B cell (primary cell): ENCODE measurements at regions not wholly inside any gene's neighbourhood (a gene's known extent, or its start where the extent isn't known, plus 50 kb on each side); places are given as distances from the start of the nearest gene placed in this dataset.

Experiments
- ATAC-seq: fragments of 200-7000 bp; cut with Tn5 transposase; one replicate; pipeline ENCODE4 v1.10.0; 2021; ENCODE audit warnings: low read depth, mild to moderate bottlenecking, moderate number of reproducible peaks, moderate library complexity
- CTCF ChIA-PET: fragments of 350-600 bp; sonication (Branson Sonifier 250); formaldehyde crosslinking; loops from one replicate; lab custom pipeline; 2021; ENCODE audit warnings: antibody characterized with exemption, inconsistent platforms; lab: Charles Lee
- POLR2A ChIA-PET: fragments of 350-600 bp; sonication (Branson Sonifier 250); formaldehyde crosslinking; loops from one replicate; lab custom pipeline; 2021; ENCODE audit warnings: antibody characterized with exemption; lab: Charles Lee
- DNase-seq: peaks from one replicate; pipeline ENCODE4 v3.0.0; 2013
- H2AFZ ChIP-seq: 2 replicates; pipeline ENCODE4 v1.6.1; 2012; ENCODE audit warnings: mild to moderate bottlenecking, low read depth, low read length; ENCODE audit not compliant: insufficient read depth, poor library complexity, severe bottlenecking
- H3K27ac ChIP-seq, 2 donors: 1 replicate in 1 of 2; 2 replicates in 1 of 2; pipeline ENCODE4 v1.5.1; 2012 to 2013; ENCODE audit warnings: low read length in 2 of 2, mild to moderate bottlenecking in 2 of 2, moderate library complexity in 1 of 2
- H3K27me3 ChIP-seq, 4 experiments: fragments of 200-600 bp in 1 of 4; sonication (generic) in 1 of 4; replicated peaks in 1 of 4; 1 replicate in 2 of 4; 2 replicates in 2 of 4; pipeline versions ENCODE4 v1.6.1 to v1.7.0; 2013 to 2016; ENCODE audit warnings: low read length in 3 of 4, mild to moderate bottlenecking in 2 of 4, mixed read lengths in 1 of 4, moderate library complexity in 1 of 4; ENCODE audit not compliant: insufficient read depth in 4 of 4, control insufficient read depth in 3 of 4; ENCODE audit errors: control extremely low read depth in 1 of 4
- H3K36me3 ChIP-seq, 2 experiments: replicated peaks in 1 of 2; 1 replicate in 1 of 2; 2 replicates in 1 of 2; pipeline versions ENCODE4 v1.6.1 to v1.7.1; 2013; ENCODE audit warnings: low read length in 1 of 2; ENCODE audit not compliant: insufficient read depth in 2 of 2, control insufficient read depth in 1 of 2; ENCODE audit errors: control extremely low read depth in 1 of 2, extremely low read depth in 1 of 2
- H3K4me1 ChIP-seq, 2 donors: fragments of 200-600 bp in 1 of 2; sonication (generic) in 1 of 2; 1 replicate in 1 of 2; 2 replicates in 1 of 2; pipeline versions ENCODE4 v1.5.1 to v1.6.1; 2013 to 2017; ENCODE audit warnings: low read length in 2 of 2; ENCODE audit not compliant: control insufficient read depth in 2 of 2, insufficient read depth in 2 of 2
- H3K4me2 ChIP-seq: replicated peaks from 2 replicates; pipeline ENCODE3; 2012; ENCODE audit warnings: mild to moderate bottlenecking, low read depth, low read length; ENCODE audit not compliant: poor library complexity, severe bottlenecking
- H3K4me3 ChIP-seq, 5 experiments: fragments of 200-600 bp in 1 of 5; sonication (generic) in 1 of 5; 1 replicate in 3 of 5; 2 replicates in 2 of 5; pipeline versions ENCODE4 v1.5.1 to v1.7.0; 2011 to 2016; ENCODE audit warnings: low read length in 4 of 5, mild to moderate bottlenecking in 4 of 5, low read depth in 2 of 5, control low read depth in 1 of 5, moderate library complexity in 1 of 5; ENCODE audit not compliant: insufficient read depth in 1 of 5; ENCODE audit errors: control extremely low read depth in 1 of 5, extremely low read depth in 1 of 5
- H3K79me2 ChIP-seq: fragments of 200-600 bp; sonication (generic); one replicate; pipeline ENCODE4 v1.6.0; 2016; ENCODE audit warnings: low read length; ENCODE audit not compliant: control insufficient read depth, insufficient read depth
- H3K9ac ChIP-seq: fragments of 200-600 bp; sonication (generic); 2 replicates; pipeline ENCODE4 v1.6.1; 2017; ENCODE audit warnings: mild to moderate bottlenecking, low read length, moderate library complexity
- H3K9me3 ChIP-seq, 3 donors: one replicate each; pipeline versions ENCODE4 v1.6.1 to v1.7.1; 2013; ENCODE audit warnings: low read length in 2 of 3; ENCODE audit not compliant: control insufficient read depth in 2 of 3, insufficient read depth in 1 of 3; ENCODE audit errors: control extremely low read depth in 1 of 3
- H4K20me1 ChIP-seq: 2 replicates; pipeline ENCODE4 v1.6.0; 2012; ENCODE audit warnings: mild to moderate bottlenecking, low read length; ENCODE audit not compliant: insufficient read depth, control insufficient read depth, poor library complexity, severe bottlenecking
- H3K27ac Mint-ChIP-seq: one replicate; pipeline ENCODE4 v1.8.0; 2021; ENCODE audit warnings: mixed read lengths
- H3K27me3 Mint-ChIP-seq: one replicate; pipeline ENCODE4 v1.8.0; 2021; ENCODE audit warnings: mixed read lengths
- H3K4me1 Mint-ChIP-seq: one replicate; pipeline ENCODE4 v1.8.0; 2021; ENCODE audit warnings: mixed read lengths
- H3K4me3 Mint-ChIP-seq: one replicate; pipeline ENCODE4 v1.8.0; 2021; ENCODE audit warnings: mixed read lengths
- H3K9me3 Mint-ChIP-seq: one replicate; pipeline ENCODE4 v1.8.0; 2022; ENCODE audit warnings: mixed read lengths; ENCODE audit not compliant: insufficient read depth
- EZH2 ChIP-seq: IDR thresholded peaks from 2 replicates; pipeline ENCODE4 v1.6.1; 2012; ENCODE audit warnings: borderline replicate concordance, low read depth, mild to moderate bottlenecking, moderate library complexity, low read length; ENCODE audit not compliant: insufficient read depth, poor library complexity, severe bottlenecking
- whole genome bisulfite sequencing: methylation state at CpG from one replicate; pipeline ENCODE4 v1.1.5; 2013; ENCODE audit warnings: missing lambda C conversion rate; ENCODE audit not compliant: insufficient coverage; 5-methylcytosine and 5-hydroxymethylcytosine counted together
- intact Hi-C: fragments of 100-400 bp; cut with micrococcal nuclease; formaldehyde crosslinking; loops from one replicate; pipeline ENCODE4 v1.10.0; 2022
- TF ChIP-seq, protein P1 (sequence below): fragments of 200-600 bp; IDR thresholded peaks from one replicate; pipeline ENCODE4 v1.8.0; 2022; ENCODE audit warnings: antibody characterized with exemption, mild to moderate bottlenecking

DNA sequence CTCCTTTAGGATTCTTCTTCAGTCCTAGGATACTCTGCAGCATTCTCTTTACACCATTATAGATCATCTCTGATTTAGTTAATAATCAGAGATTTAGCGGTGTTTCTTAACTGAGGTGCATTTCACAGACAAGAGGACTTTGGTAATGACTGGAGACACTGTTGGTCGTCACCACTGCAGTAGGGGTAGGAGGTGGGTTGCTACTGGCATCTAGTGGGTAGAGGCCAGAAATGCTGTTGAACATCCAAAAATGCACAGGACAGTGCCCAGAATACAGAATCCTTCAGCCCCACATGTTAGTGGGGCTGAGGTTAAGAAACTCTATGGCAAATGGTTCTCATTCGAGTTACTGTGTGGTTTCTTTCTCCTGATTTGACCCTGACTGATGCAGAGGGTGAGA, 80.4 kb upstream of the LMCD1 start:
- Histone ChIP-seq H4K20me1 (no peaks in the 10 kb centered on the region), H2AFZ (no peak overlapping the region), H3K27ac (no peak overlapping the region), H3K4me1 (no peaks in the 10 kb centered on the region), H3K4me3 (no peak overlapping the region), H3K9ac (no peak overlapping the region), H3K27me3 (no peaks in the 10 kb centered on the region), H3K79me2 (no peaks in the 10 kb centered on the region), H3K9me3 (no peaks in the 10 kb centered on the region), H3K4me2 (no peak overlapping the region), H3K36me3 (no peaks in the 10 kb centered on the region)
- TF ChIP-seq, protein P1, sequence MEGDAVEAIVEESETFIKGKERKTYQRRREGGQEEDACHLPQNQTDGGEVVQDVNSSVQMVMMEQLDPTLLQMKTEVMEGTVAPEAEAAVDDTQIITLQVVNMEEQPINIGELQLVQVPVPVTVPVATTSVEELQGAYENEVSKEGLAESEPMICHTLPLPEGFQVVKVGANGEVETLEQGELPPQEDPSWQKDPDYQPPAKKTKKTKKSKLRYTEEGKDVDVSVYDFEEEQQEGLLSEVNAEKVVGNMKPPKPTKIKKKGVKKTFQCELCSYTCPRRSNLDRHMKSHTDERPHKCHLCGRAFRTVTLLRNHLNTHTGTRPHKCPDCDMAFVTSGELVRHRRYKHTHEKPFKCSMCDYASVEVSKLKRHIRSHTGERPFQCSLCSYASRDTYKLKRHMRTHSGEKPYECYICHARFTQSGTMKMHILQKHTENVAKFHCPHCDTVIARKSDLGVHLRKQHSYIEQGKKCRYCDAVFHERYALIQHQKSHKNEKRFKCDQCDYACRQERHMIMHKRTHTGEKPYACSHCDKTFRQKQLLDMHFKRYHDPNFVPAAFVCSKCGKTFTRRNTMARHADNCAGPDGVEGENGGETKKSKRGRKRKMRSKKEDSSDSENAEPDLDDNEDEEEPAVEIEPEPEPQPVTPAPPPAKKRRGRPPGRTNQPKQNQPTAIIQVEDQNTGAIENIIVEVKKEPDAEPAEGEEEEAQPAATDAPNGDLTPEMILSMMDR = no peak
- TF ChIP-seq EZH2 = no peak
- ATAC-seq (no peak), DNase-seq (no peak)
- Mint-ChIP-seq H3K27ac (no peak overlapping the region), H3K4me1 (peaks cover 3% of the 10 kb centered on the region), H3K27me3 (no peaks in the 10 kb centered on the region), H3K9me3 (no peaks in the 10 kb centered on the region), H3K4me3 (no peak overlapping the region)
- intact Hi-C loops = no loop called here
- POLR2A ChIA-PET = no interaction called here
- WGBS = no CpG with 5 or more reads among the region's 3 CpGs
- CTCF ChIA-PET = no interaction called here

DNA sequence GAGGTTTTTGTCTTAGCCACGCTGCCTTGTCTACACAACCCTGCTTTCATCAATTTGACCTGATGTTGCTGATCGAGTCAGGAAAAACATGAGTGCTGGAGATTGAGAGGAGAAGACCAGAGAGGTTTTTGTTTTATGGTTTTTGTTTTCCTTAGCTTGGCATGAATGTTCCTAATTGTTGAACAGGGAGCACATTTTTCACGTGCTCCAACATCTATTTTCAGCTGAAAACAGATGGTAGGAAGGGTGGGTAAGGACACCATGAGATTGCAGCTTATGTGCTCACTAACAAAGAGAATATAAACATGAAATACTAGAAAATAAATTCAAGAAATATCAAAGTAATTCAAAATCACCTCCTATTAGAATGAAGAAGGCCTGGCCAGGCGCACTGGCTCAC, 79.9 kb upstream of the LMCD1 start:
- DNase-seq (no peak), ATAC-seq (no peak)
- Histone ChIP-seq H3K36me3 (no peaks in the 10 kb centered on the region), H4K20me1 (no peaks in the 10 kb centered on the region), H3K9me3 (no peaks in the 10 kb centered on the region), H3K4me3 (no peak overlapping the region), H3K9ac (no peak overlapping the region), H3K4me1 (no peaks in the 10 kb centered on the region), H2AFZ (no peak overlapping the region), H3K4me2 (no peak overlapping the region), H3K27ac (no peak overlapping the region), H3K79me2 (no peaks in the 10 kb centered on the region), H3K27me3 (no peaks in the 10 kb centered on the region)
- H3K27ac Mint-ChIP-seq = no peak overlapping the region
- WGBS = 100% methylated on average over 3 of the region's 4 CpGs
- ChIA-PET POLR2A (no interaction called here), CTCF (no interaction called here)
- TF ChIP-seq EZH2 = no peak
- TF ChIP-seq, protein P1 = no peak
- H3K27me3 Mint-ChIP-seq = no peaks in the 10 kb centered on the region
- peaks cover 3% of the 10 kb centered on the region for H3K4me1 Mint-ChIP-seq
- intact Hi-C loops = no loop called here
- H3K9me3 Mint-ChIP-seq = no peaks in the 10 kb centered on the region
- no peak overlapping the region for H3K4me3 Mint-ChIP-seq
